ENCODE measurements at regions not wholly inside any gene's neighbourhood (a gene's known extent, or its start where the extent isn't known, plus 50 kb on each side); places are given as distances from the start of the nearest gene placed in this dataset.
"Not testable (repeated sequence)": the region's sequence is repeated elsewhere in the genome, so short reads cannot be mapped to it uniquely, and the experiment has no call there.

DNA sequence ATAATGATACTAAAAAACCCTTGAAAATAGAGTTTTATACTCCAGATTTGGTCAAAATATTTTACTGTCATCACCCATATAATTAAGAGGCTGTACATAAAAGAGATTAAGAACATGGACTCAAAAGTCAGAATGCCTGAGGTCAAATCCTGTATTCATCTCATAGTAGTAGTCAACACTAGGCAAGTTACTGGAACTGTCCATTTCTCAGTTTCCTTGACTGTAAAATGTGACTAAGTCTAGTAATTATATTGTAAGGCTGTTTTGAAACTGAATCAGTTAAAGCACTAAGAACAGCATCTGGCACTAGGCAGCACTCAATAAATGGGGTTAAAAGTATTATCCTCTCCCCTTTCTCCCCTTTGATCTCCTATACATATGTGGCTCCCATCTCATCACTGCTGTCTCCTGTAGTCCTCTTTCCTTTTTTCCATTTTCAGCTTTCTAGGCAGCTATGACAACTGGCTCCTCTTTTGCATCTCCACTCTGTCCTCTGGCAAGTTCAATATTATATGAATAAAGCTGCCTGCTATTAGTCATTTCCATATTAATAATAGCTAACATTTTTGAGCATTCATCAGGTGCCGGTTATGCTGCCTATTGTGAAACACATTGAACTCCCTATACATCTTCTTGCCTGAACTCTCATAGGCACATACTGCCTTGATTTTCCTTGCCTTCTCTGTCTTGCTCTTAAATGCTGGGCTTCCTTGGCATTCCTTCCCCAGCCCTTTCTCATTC lies 185.8 kb upstream of the NREP start:
- DNase-seq, result no peak

DNA sequence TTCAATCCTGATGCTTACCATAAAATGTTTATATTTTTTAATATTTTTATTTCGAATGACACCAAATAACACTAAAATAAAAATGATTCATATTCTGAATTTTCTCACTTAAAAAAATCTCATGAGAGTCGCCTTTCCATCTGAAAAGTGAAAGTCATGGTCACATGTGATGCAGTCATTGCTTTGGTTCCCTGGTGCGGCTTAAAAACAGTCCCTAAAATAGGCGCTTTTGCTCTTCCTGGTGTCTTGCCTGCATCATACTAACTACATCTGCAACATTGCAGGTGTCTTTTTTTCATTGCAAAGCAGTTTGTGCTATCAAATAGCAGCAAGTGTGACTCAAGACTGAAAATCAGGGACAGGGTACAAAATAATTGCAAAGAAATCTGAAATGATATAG lies 185.2 kb upstream of the NREP start:
- no peak for DNase-seq

DNA sequence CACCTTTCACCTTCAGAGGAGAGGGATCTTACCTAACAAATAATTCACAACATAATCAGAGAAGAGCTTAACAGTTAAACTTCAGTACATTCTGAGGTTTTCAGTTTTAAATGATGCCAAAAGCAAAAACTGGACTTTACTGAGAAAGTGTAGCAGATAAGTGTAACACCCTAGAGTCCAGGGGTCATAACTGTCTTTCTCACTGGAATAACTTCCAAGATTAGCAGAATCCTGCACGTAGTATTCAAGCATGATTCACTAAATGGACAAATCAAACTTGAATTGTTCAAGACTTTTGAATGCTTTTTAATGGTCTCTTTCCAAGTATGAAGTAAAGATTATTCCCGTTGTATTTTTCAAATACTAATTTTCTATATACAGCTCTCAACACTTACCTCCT lies 180.1 kb upstream of the NREP start:
- no peak for DNase-seq

DNA sequence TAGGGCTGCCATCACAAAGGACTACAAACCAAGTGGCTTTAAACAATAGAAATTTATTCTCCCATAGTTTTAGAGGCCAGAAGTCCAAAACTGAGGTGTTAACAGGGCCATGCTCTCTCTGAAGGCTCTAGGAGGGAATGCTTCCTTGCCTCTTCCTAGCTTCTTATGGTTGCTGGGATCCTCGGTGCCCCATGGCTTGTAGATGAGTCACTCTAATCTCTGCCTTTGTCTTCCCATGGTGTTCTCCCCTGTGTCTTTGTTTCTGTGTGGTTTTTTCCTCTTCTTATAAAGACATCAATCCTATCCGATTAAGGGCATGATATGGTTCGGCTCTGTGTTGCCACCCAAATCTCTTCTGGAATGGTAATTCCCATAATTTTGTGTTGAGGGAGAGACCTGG lies 178.8 kb upstream of the NREP start:
- no peak for DNase-seq

DNA sequence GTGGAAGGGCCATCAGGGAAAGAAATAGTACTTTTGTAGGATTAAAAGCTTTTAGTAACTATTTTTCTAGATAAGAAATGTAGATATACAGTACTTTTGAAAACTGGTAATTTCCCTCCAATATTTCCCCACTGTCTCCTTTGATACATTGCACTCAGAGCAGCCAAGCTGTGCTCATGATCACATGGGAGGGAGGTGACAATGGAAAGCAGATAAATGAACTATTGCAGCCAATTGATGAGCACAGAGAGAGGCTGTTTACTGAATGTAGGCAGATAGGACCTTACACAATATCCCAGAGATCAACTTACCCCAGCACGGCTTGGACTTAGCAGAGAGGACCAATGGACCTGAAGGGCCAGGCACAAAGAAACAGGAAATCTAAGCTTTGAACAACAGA lies 178.0 kb upstream of the NREP start:
- DNase-seq, result no peak

DNA sequence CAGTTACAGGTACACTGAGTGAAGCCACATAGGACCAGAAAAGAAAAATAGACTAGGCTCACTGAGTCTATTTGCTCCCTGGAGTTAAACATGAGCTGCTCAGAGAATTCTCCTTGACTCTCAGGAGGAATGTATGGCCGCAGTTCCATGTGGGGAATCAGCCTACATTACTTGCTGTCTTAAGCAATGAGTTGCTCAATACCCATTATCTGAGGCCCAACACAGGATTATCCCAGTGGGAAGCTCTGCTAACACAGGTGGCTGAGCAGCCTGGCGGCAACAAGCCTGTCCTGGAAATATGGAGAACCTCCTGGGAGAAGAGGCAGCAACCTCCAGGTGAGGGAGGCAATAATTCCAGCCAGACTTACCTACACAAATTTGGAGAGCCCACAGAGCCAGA lies 177.5 kb upstream of the NREP start:
- DNase-seq, result no peak

DNA sequence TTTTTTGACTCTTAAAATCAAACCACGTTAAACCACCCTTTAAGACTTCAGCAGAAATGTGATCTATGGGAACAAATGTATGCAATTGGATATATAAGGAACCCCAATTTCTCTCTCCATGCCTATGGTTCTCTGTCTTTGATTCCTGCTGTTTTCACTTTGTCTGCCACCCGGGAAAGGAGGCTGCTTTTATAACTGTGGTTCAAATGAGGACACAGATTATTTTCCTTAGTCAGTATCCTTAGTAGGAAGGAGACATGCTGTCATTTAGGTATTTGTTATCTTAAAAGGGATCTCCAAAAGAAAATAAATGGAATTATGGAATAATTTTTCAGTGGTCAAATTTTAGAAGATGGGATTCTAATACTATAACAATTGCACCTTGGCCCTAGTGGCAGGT lies 176.1 kb upstream of the NREP start:
- DNase-seq, result no peak

DNA sequence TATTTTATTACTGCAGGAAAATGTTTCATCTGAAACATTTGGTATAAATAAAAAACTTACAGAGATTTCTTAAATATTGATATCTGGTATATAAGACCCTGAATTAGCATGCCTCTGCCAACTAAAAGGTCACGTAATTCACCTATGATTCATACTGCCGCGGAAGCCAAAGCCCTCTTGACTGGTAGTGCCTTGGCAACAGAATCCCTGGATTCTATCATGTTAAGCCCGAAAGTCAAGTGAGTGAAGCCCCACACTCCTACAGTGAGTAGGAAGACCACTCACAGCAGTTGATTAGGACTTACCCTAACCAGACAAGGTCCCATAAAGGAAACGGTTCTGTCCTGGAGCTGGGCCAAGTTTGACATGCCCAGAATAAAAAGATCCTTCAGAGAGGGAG lies 175.6 kb upstream of the NREP start:
- peak; percentile 33 for DNase-seq

DNA sequence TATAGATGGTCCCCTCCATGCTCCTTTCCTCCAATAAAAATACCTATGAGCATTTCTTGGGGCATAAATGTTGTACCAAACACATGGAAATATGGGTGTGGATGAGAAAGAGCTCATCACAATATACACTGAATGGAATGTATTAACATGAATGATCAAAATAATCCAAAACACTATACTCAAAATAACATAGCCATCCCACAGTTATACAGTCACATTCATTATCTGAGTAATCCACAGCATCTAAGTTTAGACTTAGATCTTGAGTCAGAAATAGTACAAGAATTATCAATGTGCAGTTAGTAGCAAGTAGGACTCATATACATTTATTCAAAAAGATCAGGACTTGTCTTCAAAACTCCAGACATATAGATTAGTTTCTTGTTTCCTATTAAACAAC lies 175.2 kb upstream of the NREP start:
- no peak for DNase-seq

DNA sequence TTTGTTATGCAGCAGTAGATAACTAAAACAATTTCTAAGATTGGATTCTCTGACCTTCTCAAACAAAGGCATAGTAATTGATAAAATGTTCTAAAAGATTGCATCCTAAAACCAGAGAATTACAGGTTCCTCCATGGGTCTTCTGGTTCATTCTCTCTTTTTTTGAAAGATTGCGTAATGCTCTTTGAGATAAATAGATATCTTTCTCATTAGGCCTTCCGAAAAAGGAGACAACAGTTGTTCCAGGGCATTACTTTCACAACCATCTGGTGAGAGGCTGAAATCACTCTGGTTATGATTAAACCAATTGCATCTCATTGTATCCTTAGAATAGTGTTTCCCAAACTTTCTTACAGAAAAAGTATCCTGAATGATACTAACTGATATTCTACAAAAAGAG lies 174.7 kb upstream of the NREP start:
- no peak for DNase-seq

DNA sequence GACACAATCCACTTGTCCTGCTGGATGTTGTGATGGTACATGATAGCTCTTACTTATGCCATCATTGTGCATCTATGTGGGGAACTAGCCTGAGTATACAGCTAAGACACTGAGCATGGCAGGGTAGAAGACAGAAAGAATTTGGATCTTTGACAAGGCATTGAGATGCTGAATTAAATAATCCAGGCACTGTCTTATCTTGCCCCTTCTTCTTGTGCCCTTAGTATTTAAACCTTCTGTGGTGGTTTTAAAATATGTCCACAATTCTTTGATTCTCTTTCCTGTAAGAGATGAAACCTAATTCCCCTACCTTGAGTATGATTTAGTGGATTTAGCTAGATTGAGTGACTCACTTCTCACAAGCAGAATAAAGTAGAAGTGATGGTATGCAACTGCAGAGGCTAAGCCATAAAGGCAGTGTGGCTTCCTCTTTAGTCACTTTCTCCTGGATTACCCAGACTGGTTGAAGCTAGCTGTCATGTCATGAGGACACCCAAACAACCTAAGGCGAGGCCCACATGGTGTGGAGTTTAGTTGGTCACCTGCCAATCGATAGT lies 174.0 kb upstream of the NREP start:
- no peak for DNase-seq

DNA sequence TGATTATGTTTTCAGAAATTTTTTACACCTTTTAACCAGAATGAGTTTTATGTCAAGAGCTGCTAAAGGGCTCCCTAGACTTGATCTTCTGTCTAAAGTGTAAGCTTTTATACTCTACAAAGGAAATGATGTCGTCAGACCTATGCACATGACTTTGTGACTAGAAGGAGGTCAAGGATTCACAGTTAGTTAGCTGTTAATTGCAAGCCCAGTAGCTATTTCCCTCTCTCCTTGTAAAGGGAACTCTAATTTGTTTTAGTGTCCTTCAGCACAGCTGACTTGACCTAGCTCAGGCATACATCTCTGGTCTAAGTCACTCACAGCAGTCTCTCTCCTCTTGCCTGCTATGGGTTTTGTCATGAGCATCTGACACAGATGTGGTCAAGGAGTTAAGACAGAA lies 173.5 kb upstream of the NREP start:
- no peak for DNase-seq

DNA sequence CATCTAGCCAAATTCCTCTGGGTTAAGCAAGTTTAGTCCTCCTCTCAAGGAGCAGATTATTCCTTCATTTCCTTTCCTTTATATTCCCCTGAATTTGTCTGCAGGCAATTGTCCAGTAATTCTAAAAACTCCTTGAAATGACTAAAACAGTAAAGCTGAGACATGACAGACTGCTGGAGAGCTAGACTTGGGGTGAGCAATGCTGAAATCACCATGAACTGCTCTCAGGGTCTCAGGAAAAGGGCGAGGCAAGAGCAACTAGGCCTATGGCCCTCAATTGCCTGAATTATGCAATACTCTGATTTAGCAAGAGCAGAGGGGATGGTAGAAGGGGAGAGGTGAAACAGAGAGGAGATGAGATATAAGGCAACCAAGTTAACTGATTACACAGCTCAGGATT lies 172.9 kb upstream of the NREP start:
- peak; percentile 29 for DNase-seq

DNA sequence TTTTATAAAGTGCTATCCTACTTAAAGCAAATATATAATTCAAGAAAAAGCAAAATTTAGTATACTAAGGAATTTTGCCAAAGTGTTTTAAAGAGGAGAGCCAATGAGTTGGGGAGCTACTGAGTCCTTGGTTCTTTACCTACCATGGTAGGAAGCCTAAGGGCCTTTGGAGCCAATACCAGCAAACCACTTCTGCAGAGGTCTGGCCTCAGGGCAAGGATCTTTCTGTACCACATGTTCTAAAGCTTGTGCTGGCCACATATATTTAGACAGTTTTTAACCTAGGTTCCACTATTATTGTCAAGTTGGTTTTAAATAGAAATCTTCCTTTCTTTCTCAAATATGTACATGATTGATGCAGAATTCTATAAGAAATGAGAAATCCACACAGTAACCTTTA lies 172.3 kb upstream of the NREP start:
- no peak for DNase-seq

DNA sequence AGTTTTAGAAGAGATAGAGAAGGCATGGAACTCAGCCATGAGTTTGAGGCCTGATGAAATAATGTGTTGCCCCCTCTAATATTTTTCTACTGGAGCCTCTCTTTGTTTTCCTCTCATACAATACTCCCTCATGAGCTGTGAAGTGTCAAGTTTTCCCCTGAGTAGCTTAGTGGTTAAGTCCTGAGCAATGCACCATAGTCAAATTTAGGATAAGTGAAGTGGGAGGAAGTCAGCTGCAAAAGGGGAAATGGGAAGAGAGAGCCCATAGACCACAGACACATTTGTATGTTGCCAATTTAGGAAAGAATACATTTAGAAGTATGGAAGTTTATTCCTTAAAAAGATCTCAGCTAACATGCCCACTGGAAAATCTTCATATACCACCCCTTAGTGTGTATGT lies 171.5 kb upstream of the NREP start:
- peak; percentile 37 for DNase-seq

DNA sequence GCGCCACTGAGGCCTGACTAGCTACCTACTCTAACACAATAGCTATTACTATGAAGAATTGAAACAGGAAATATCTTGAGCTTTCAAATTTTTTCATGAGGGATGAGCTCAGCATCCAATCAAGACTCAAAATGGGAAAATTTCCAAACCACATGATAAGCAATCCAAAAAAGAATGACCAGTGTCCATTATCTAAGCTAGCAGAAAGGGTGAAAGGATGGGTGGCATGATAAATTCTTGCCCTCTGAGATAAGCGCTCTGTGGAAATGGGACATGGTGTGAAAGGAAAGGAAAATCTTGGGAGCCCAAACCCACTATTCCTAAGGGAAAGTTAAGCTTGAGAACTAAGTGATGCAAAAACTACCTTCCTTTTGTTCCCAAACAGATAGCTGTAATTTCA lies 170.2 kb upstream of the NREP start:
- no peak for DNase-seq

DNA sequence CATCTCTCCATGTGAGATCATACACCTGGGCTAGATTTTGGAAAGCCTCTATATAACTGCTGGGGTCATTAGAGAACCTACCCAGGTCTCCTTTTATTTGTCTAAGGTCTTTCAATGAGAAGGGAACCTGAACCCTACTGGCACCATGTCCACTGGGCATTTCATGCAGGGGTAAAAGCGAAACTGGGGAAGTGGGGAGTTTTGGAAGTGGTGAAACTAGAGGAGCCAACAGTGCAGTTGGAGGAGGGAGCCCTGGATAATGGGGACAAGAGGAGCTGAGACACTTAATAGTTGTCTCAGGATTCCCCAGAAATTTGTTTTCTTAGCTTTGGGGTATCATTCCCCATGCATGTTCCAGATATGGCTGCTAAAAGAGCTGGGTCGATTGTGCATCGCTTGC lies 169.0 kb upstream of the NREP start:
- no peak for DNase-seq

DNA sequence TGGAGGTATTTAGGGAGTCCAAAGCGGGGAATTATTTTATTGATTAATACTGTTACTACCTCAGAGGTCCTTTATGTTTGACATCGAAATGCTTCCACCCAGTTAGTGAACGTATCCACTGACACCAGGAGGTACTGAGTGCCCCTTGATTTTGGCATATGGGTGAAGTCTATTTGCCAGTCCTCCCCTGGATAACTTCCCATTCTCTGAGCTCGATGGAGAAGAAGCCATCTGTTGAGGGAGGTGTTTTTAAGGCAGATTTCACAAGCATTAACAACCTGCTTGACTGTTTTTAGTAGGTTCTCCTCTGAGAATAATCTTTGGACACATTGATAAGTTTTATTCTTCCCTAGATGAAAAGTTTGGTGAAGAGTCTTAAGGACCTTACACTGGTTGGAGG lies 165.3 kb upstream of the NREP start:
- no peak for DNase-seq

DNA sequence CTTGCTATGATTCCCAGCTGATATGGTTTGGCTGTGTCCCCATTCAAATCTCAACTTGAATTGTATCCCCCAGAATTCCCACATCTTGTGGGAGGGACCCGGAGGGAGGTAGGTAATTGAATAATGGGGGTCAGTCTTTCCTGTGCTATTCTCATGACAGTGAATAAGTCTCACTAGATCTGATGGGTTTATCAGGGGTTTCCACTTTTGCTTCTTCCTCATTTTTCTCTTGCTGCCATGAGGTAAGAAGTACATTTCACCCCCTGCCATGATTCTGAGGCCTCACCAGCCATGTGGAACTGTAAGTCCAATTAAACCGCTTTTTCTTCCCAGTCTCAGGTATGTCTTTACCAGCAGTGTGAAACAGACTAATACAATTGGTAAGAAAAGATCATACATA lies 164.7 kb upstream of the NREP start:
- DNase-seq, result not testable (repeated sequence)

DNA sequence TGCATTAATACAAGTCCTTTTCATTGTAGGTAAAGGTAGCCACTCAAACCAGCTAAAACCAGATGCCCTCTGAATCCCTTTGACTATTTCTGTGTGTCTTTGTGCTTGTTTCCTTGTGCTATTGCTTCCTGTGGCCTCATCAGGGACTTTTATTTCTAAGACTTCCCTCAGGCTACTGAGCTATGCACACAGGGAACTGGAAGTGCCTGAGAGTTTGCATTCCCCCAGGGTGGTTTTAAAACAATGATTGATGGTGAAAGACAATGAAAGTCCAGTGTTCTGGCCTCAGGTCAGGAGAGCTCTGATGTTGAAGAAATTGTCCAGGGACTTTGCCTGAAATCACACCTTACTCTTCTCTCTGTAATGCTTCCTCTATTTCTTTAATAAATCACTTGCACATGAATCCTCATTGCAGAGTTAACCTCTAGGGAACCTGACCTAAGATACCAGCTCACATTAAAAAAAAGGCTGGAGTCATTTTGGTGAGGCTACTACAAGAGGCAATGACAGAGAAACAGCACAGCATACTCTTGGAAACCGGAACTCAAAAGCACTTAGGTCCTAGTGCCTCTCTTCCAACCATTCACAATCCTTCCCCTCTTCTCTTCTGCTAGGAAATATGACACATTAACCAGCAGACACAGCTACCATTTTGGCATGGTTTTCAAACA lies 158.1 kb upstream of the NREP start:
- no peak for DNase-seq

DNA sequence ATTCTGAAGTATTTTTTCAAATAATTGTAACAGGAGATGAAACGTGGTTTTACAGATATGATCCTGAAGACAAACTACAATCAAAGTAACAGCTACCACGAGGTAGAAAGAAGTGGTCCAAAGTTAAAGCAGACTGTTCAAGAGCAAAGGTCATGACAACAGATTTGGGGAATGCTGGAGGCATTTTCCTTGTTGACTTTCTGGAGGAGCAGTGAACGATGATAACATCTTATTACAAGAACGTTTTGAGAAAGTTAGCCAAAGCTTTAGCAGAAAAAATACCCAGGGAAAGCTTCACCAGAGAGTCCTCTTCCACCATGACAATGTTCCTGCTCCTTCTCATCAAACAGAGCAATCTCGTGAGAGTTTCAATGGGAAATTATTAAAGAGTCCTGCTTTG lies 145.4 kb upstream of the NREP start:
- no peak for DNase-seq

DNA sequence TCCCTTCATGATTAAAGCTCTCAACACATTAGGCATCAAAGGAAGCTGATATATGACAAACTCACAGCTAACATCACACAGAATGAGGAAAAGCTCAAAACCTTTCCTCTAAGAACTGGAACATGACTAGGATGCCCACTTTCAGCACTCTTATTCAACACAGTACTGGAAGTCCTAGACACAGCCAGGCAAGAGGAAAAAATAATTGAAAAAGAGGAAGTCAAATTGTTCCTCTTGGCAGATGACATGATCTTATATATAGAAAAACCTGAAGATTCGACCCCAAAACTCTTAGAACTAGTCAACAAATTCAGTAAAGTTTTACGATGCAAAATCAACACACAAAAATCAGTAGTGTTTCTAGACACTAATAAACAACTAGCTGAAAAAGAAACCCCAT lies 144.3 kb upstream of the NREP start:
- no peak for DNase-seq

DNA sequence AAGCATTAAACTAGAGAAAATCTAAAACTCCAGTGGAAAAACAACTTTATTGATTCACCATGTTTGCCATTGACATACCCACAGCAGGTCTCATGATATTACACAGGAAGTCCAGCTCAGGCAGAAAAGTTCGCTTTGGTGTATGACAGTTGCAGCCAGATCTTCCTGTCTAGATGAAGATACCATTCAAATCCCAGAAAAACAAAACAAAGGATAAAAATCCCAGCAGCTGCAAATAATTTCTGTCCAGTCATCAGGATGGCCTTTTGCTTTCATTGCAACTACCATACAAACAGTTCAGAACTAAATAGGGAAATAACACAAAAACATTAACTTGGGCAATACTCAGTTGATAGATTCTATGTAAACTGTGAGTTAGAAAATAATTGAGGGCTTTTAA lies 136.0 kb upstream of the NREP start:
- DNase-seq, result peak; percentile 11

DNA sequence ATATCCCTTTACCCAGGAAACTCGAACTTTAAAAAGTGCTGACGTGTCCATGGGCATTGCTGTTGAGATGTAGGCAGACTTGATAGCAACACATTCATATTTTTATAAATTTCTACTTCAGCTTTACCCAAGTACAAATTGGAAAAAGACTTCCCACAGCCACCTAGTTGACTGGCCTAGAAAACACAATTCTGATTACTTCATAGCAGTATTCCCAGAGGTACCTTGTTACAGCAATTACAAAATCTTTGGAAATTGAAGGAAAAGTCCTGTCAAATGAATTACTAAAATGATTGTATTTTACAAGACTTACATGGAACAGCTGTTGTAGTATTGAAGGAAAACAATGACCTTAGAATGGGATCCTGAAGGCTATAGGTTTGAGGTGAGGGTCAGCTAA lies 130.7 kb upstream of the NREP start:
- peak; percentile 6 for DNase-seq

Data from tongue (tissue), 1 donor.